ENCODE measurements at regions not wholly inside any gene's neighbourhood (a gene's known extent, or its start where the extent isn't known, plus 50 kb on each side); places are given as distances from the start of the nearest gene placed in this dataset.
"Not testable (repeated sequence)": the region's sequence is repeated elsewhere in the genome, so short reads cannot be mapped to it uniquely, and the experiment has no call there.

DNA sequence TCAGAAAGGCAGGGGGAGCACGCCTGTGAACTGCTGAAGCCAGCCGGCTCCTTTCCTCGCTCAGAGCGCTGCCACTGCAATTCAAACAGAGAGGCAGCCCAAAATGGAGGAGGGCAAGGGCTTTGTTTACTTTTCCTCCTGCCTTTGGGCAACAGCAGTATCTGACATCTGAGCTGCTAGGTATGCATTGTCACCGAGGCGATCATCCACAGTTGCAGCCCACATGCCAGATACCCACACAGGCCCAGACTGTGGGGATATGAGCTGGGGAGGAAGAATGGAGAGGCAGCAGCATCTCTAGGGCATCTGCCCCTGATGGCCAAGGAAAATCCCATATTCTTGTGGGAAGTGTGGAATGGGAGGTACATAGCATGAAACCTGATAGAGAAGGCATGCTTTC, 357.1 kb downstream of the BARHL2 start:
- POLR2A ChIA-PET, result no interaction called here
- CTCF ChIA-PET, result no interaction called here

DNA sequence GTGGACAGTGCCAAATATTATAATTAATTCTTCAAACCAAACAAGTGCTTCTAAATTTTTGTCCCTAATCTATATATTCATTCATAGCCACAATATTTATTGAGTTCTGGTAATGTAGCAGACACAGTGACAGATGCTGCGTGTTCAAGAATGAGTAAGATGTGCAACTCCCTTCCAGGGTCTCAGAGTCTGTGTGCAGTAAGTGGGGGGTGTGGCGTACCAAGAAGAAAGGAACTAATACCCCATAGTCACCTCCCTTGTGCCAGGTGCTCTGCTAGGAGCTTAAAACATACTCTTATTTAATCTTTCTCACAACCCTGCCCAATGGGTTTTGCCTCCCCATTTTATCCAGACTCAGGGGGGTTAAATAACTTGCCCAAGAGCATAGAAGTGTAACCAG, 358.7 kb downstream of the BARHL2 start:
- ChIA-PET CTCF (no interaction called here), POLR2A (no interaction called here)

DNA sequence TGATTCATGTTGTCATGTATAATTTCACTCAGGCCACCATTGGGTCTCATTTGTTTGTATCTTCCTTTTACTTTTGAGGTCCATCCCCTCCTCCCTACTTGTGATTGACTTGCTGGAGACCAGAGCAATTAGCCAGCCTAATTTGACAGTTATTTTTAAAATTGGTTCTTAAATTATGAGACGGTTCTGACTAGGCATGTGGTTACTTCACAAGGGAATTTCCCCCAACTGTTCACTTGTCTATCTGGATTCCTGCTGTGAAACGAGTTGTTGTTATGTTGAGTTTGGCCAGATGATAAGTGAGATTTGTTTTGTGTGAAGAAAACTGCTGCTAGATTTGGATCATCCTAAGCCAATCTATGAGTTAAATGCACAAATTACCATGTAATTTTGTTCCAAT, 359.1 kb downstream of the BARHL2 start:
- CTCF ChIA-PET, result no interaction called here
- POLR2A ChIA-PET, result no interaction called here

- CTCF ChIA-PET, result no interaction called here
- POLR2A ChIA-PET, result no interaction called here
These were observed 360.1 kb downstream of the BARHL2 start for GRCh38 chr1:90356991-90357390.

GRCh38 chr1:90356101-90356500, 361.0 kb downstream of the BARHL2 start:
- POLR2A ChIA-PET, result no interaction called here
- CTCF ChIA-PET, result no interaction called here

DNA sequence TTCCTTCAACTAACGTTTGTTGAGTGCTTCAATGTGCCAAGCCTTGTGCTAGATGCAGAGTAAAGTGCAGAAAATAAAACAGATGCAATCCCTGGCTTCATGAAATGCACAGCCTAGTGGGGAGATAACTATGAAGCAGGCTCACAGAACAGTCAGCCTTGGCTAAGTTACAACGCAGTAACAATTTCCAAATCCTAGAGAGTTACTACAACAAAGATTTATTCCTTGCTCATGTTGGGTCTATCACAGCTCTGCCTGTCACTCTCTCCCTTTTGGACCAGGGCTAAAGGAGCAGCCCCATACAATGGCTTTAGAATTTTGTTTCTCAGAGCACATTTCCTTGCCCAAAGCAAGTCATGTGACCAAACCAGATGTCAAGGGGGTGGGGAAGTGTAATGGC, 359.8 kb downstream of the ZNF326 start:
- CTCF ChIA-PET, result no interaction called here

GRCh38 chr1:90351019-90351418, 356.1 kb downstream of the ZNF326 start:
- POLR2A ChIA-PET, result no interaction called here
- CTCF ChIA-PET, result no interaction called here

More for the DNA sequence above, 359.8 kb downstream of the ZNF326 start:
- POLR2A ChIA-PET, result no interaction called here

DNA sequence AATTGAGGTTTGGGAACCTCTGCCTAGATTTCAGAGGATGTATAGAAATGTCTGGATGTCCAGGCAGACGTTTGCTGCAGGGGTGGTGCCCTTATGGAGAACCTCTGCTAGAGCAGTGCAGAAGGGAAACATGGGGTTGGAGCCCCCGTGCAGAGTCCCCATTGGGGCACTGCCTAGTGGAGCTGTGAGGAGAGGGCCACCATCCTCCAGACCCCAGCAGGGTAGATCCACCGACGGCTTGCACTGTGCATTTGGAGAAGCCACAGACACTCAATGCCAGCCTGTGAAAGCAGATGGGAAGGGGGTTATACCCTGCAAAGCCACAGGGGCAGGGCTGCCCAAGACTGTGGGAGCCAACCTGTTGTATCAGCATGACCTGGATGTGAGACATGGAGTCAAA, 354.6 kb downstream of the ZNF326 start:
- ChIA-PET POLR2A (no interaction called here), CTCF (no interaction called here)

DNA sequence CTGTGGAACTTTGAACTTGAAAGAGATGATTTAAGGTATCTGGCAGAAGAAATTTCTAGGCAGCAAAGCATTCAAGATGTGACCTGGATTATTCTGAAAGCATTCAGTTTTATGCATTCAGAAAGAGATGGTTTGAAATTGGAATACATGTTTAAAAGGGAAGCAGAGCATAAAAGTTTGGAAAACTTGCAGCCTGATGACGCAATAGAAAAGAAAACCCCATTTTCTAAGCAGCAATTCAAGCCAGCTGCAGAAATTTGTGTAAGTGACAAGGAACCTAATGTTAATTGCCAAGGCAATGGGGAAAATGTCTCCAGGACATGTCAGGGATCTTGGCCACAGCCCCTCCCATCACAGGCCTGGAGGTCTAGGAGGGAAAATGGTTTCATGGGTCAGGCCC, 354.0 kb downstream of the ZNF326 start:
- POLR2A ChIA-PET, result no interaction called here
- CTCF ChIA-PET, result no interaction called here

DNA sequence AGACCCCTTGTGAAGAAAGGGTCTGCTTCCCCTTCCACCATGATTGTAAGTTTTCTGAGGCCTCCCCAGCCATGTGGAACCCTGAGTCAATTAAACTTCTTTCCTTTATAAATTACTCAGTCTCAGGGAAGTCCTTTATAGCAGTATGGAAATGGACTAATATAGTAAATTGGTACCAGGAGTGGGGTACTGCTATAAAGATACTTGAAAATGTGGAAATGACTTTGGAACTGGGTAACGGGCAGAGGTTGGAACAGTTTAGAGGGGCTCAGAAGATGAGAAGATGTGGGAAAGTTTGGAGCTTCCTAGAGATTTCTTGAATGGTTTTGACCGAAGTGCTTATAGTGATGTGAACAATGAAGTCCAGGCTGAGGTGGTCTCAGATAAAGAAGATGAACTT, 353.5 kb downstream of the ZNF326 start:
- POLR2A ChIA-PET, CTCF ChIA-PET: not testable (repeated sequence)

GRCh38 chr1:90347366-90347765, 352.5 kb downstream of the ZNF326 start:
- ChIA-PET CTCF (no interaction called here), POLR2A (no interaction called here)

DNA sequence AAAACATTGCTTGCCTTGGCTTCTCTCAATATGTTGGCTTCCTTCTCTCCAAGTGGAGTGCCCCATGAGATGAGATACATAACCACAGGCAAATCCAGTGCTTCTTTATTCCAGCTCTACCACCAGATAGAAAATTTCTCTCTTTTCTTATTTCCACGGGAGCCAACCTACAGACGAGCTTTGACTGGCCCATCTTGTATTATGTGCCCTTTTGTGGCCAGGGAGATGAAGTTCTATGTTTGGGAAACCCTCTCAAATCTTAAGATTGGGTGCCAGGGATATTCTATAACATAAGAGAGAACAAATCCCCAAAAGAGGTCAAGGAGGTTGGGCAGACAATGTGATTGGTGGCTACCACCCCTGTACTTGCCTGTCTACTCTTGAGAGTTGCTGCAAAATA, 351.8 kb downstream of the ZNF326 start:
- CTCF ChIA-PET, result no interaction called here
- POLR2A ChIA-PET, result no interaction called here

DNA sequence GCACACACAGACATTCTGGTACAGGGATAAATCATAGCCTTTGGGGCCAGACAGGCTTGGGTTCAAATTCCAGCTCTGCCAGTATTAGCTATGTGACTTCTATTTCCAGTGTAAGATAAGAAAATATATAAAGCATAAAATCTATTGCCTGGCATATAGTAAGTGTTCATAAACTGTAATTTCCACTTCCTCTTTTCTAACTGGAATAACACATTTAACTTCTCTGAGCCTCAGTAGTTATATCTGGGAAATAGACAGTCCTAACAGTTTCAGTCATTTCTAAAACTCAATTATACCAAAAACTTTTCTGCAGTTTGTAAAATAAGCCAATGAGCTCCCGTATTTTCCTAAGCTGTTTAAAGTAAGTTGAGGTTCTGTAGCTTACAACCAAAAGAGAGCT, 351.4 kb downstream of the ZNF326 start:
- ChIA-PET CTCF (no interaction called here), POLR2A (no interaction called here)

DNA sequence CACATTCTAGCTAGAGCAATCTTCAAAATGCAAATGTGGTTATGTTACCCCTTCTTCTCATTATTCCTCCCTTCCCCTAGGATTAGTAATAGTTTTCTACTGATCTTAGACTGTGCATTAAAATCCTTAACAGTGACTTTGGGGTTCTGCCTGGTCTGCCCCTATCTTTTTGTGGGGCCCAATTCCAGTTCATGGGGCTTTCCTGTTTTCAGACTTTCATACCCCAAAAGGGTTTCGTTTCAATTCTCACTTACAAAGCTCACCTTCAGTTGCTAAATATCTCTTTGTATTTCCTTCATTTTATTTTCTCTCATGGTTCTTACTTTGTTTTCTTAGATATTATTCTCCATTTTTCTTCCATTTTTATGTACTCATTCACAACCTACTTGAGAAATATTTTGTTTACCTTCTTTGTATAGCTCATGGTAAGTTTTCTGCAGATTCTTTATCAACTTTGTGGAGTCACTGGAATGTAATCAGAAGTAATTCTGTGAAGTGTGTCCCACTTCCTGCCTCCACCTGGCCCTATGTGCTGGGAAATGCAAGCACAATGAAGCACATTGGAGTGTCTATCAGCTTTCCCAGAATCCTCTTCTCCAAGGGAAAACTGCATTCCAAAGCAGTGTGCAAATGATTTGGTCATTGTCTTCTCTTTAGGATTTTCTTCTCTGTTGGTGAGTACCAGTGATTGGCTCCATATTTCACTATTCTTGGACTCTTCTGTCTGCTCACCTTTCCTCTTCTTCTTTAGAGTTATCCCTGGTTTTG, 350.2 kb downstream of the ZNF326 start:
- ChIA-PET CTCF (no interaction called here), POLR2A (no interaction called here)

GRCh38 chr1:90341516-90341915, 346.6 kb downstream of the ZNF326 start:
- POLR2A ChIA-PET, result no interaction called here
- CTCF ChIA-PET, result no interaction called here

DNA sequence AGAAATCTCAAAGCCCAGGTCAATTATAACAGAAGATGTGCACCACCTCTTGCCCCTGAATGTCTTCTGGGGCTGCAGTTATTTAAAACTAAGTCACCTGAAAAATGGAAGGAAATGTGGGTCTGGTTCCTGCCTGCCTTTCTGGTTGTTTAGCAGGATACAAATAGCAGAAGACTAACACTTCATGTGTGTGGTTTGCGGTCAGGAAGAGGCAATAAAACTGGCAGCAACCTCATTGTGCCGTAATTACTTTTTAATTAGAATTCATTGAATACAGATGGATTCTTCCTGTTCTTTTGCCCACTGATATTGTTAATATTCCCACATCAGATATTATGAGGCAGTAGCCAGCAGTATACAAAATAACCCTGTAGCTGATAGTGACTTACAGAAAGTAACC, 345.7 kb downstream of the ZNF326 start:
- CTCF ChIA-PET, result no interaction called here
- POLR2A ChIA-PET, result no interaction called here

GRCh38 chr1:90339811-90340210, 344.9 kb downstream of the ZNF326 start:
- ChIA-PET CTCF (no interaction called here), POLR2A (no interaction called here)

- ChIA-PET CTCF (no interaction called here), POLR2A (no interaction called here)
These were observed 341.8 kb downstream of the ZNF326 start for GRCh38 chr1:90336552-90337324.

DNA sequence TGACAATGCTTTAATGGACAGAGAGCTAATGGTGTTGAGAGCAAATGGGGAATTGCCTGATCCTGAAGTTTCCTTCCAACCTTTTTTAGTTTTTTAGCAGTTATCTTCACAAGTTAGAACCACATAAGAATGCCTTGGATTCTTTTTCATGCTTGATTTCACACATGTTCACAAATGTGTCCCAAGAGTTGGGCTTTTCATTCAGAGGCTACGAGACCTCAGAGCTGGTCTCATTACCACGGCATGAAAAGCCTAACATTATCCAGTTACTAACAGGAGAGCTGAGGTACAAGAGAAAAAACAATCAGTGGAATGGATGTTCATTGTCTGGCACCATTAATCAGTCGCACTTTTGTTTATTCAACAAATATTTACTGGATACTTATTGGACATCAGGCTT, 340.6 kb downstream of the ZNF326 start:
- POLR2A ChIA-PET, result no interaction called here
- CTCF ChIA-PET, result no interaction called here

- POLR2A ChIA-PET, result no interaction called here
- CTCF ChIA-PET, result no interaction called here
These were observed 339.2 kb downstream of the ZNF326 start for GRCh38 chr1:90334137-90334536.

- CTCF ChIA-PET, result no interaction called here
- POLR2A ChIA-PET, result no interaction called here
These were observed 330.3 kb downstream of the ZNF326 start for GRCh38 chr1:90325168-90325567.

GRCh38 chr1:90322186-90322585, 327.3 kb downstream of the ZNF326 start:
- CTCF ChIA-PET, result no interaction called here

More at GRCh38 chr1:90322186-90322585, 327.3 kb downstream of the ZNF326 start:
- POLR2A ChIA-PET, result no interaction called here
